ENCODE measurements at regions not wholly inside any gene's neighbourhood (a gene's known extent, or its start where the extent isn't known, plus 50 kb on each side); places are given as distances from the start of the nearest gene placed in this dataset.

- DNase-seq (ENCODE audit: low read depth) = no peak
- Histone ChIP-seq H3K36me3 (ENCODE audit: control insufficient read depth, insufficient read depth, low read length) (no peaks in the 10 kb centered on the region), H3K4me3 (ENCODE audit: low read depth, low read length) (no peak overlapping the region), H3K27me3 (ENCODE audit: control insufficient read depth, insufficient read depth, low read length) (peaks cover 2% of the 10 kb centered on the region)
- TF ChIP-seq CTCF (IDR thresholded peaks at IDR 0.05; ENCODE audit: insufficient read depth, low read length, poor library complexity, severe bottlenecking) = no peak
Observed at GRCh38 chr7:25536851-25537250, 308.6 kb upstream of the NPVF start.

- Histone ChIP-seq H3K27me3 (ENCODE audit: control insufficient read depth, insufficient read depth, low read length) (peaks cover 2% of the 10 kb centered on the region), H3K4me3 (ENCODE audit: low read depth, low read length) (no peak overlapping the region), H3K36me3 (ENCODE audit: control insufficient read depth, insufficient read depth, low read length) (no peaks in the 10 kb centered on the region)
- no peak for DNase-seq (ENCODE audit: low read depth)
- no peak for TF ChIP-seq CTCF (IDR thresholded peaks at IDR 0.05; ENCODE audit: insufficient read depth, low read length, poor library complexity, severe bottlenecking)
Observed at GRCh38 chr7:25537662-25538375, 309.5 kb upstream of the NPVF start.

GRCh38 chr7:25541094-25541821, 313.0 kb upstream of the NPVF start:
- Histone ChIP-seq H3K27me3 (ENCODE audit: control insufficient read depth, insufficient read depth, low read length) (peaks cover 10% of the 10 kb centered on the region), H3K36me3 (ENCODE audit: control insufficient read depth, insufficient read depth, low read length) (no peaks in the 10 kb centered on the region), H3K4me3 (ENCODE audit: low read depth, low read length) (no peak overlapping the region)
- no peak for DNase-seq (ENCODE audit: low read depth)
- no peak for TF ChIP-seq CTCF (IDR thresholded peaks at IDR 0.05; ENCODE audit: insufficient read depth, low read length, poor library complexity, severe bottlenecking)

- Histone ChIP-seq H3K4me3 (ENCODE audit: low read depth, low read length) (no peak overlapping the region), H3K36me3 (ENCODE audit: control insufficient read depth, insufficient read depth, low read length) (no peaks in the 10 kb centered on the region), H3K27me3 (ENCODE audit: control insufficient read depth, insufficient read depth, low read length) (peaks cover 10% of the 10 kb centered on the region)
- no peak for TF ChIP-seq CTCF (IDR thresholded peaks at IDR 0.05; ENCODE audit: insufficient read depth, low read length, poor library complexity, severe bottlenecking)
- no peak for DNase-seq (ENCODE audit: low read depth)
Observed at GRCh38 chr7:25541877-25542276, 313.6 kb upstream of the NPVF start.

GRCh38 chr7:25543210-25543609, 314.9 kb upstream of the NPVF start:
- no peak for DNase-seq (ENCODE audit: low read depth)
- no peaks in the 10 kb centered on the region for H3K36me3 ChIP-seq (ENCODE audit: control insufficient read depth, insufficient read depth, low read length)
- H3K4me3 ChIP-seq (ENCODE audit: low read depth, low read length) = no peak overlapping the region
- no peak for TF ChIP-seq CTCF (IDR thresholded peaks at IDR 0.05; ENCODE audit: insufficient read depth, low read length, poor library complexity, severe bottlenecking)
- peaks cover 10% of the 10 kb centered on the region for H3K27me3 ChIP-seq (ENCODE audit: control insufficient read depth, insufficient read depth, low read length)
